ENCODE measurements at regions not wholly inside any gene's neighbourhood (a gene's known extent, or its start where the extent isn't known, plus 50 kb on each side); places are given as distances from the start of the nearest gene placed in this dataset.

DNA sequence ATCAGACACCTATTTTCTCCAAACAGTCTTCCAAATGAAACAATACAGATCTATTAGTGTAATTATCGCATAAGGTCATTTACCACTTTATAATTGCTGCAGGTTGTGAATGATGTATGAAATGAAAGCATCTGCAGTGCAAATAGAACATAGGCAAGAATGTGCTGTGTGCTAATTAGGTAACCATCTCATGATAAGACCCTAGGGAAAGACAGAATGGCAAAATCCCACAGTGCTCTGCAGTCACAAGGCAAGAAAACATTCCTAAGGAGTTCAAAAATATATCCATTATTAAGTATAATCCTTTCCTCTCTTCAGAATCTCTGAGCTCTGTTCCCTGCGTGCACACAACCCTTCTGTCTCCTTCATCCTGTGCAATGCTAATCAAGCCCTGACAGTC, 488.1 kb downstream of the NR4A2 start:
- no peak overlapping the region for H3K27ac Mint-ChIP-seq
- no peak overlapping the region for H3K4me3 Mint-ChIP-seq
- no peaks in the 10 kb centered on the region for H3K4me1 Mint-ChIP-seq
- H3K36me3 Mint-ChIP-seq (ENCODE audit: low read depth): no peaks in the 10 kb centered on the region
- TF ChIP-seq, protein P1, sequence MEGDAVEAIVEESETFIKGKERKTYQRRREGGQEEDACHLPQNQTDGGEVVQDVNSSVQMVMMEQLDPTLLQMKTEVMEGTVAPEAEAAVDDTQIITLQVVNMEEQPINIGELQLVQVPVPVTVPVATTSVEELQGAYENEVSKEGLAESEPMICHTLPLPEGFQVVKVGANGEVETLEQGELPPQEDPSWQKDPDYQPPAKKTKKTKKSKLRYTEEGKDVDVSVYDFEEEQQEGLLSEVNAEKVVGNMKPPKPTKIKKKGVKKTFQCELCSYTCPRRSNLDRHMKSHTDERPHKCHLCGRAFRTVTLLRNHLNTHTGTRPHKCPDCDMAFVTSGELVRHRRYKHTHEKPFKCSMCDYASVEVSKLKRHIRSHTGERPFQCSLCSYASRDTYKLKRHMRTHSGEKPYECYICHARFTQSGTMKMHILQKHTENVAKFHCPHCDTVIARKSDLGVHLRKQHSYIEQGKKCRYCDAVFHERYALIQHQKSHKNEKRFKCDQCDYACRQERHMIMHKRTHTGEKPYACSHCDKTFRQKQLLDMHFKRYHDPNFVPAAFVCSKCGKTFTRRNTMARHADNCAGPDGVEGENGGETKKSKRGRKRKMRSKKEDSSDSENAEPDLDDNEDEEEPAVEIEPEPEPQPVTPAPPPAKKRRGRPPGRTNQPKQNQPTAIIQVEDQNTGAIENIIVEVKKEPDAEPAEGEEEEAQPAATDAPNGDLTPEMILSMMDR (IDR thresholded peaks at IDR 0.05): no peak
- H3K27me3 Mint-ChIP-seq (ENCODE audit: low read depth, poor library complexity): no peaks in the 10 kb centered on the region
- H3K9me3 Mint-ChIP-seq: no peaks in the 10 kb centered on the region
- no peak for DNase-seq

DNA sequence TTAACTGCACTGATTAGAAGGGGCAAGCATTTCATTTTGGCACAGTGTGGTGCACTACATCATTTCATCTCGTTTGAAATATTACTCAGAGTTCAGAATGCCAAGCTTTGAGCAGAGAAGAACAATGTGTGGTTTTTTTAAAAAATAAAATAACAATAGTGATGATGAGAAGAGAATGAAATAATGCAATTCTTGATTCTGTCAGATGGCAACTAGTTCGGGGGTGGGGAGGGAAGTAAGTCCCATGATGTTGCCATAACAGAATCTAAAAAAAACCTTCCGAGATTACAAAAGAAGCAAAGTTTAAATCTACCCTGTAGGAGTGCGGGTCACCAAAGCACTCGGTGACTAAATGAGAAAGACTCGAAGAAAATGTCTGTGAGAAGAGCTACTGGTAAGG, 490.4 kb downstream of the NR4A2 start:
- Mint-ChIP-seq H3K9me3 (no peaks in the 10 kb centered on the region), H3K27me3 (ENCODE audit: low read depth, poor library complexity) (no peaks in the 10 kb centered on the region), H3K36me3 (ENCODE audit: low read depth) (no peaks in the 10 kb centered on the region), H3K27ac (no peak overlapping the region), H3K4me1 (no peaks in the 10 kb centered on the region), H3K4me3 (no peak overlapping the region)
- TF ChIP-seq, protein P1 (IDR thresholded peaks at IDR 0.05): no peak
- no peak for DNase-seq

DNA sequence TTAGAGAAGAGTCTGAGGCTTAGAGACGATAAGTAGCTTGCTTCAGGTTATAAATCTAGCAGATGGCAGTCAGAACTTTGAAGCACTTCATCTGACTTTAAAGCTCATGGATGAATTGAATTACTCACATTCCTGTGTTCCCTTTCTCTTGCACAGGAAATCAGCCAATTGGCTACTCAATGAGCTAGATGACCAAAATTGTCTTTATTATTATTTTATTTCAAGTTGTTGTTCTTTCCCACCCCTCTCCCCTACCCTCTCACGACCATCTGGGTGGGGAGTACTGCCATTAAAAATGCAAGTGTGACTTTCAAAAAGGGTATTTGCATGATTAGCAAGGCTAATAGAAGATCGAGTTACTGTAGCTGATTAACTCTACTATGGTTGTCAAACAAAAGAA, 491.1 kb downstream of the NR4A2 start:
- Mint-ChIP-seq H3K27me3 (ENCODE audit: low read depth, poor library complexity) (no peaks in the 10 kb centered on the region), H3K36me3 (ENCODE audit: low read depth) (no peaks in the 10 kb centered on the region)
- TF ChIP-seq, protein P1 (IDR thresholded peaks at IDR 0.05): no peak

GRCh38 chr2:155840661-155841060, 491.9 kb downstream of the NR4A2 start:
- no peak overlapping the region for H3K27ac Mint-ChIP-seq
- no peaks in the 10 kb centered on the region for H3K27me3 Mint-ChIP-seq (ENCODE audit: low read depth, poor library complexity)

More for the DNA sequence above, 491.1 kb downstream of the NR4A2 start:
- H3K4me3 Mint-ChIP-seq: no peak overlapping the region
- no peaks in the 10 kb centered on the region for H3K4me1 Mint-ChIP-seq
- no peaks in the 10 kb centered on the region for H3K9me3 Mint-ChIP-seq
- no peak for DNase-seq
- H3K27ac Mint-ChIP-seq: no peak overlapping the region

GRCh38 chr2:155839991-155840390, 492.5 kb downstream of the NR4A2 start:
- H3K27ac Mint-ChIP-seq: no peak overlapping the region
- TF ChIP-seq, protein P1 (IDR thresholded peaks at IDR 0.05): no peak
- H3K4me3 Mint-ChIP-seq: no peak overlapping the region
- no peak for DNase-seq
- H3K27me3 Mint-ChIP-seq (ENCODE audit: low read depth, poor library complexity): no peaks in the 10 kb centered on the region
- H3K4me1 Mint-ChIP-seq: no peaks in the 10 kb centered on the region
- H3K9me3 Mint-ChIP-seq: no peaks in the 10 kb centered on the region
- H3K36me3 Mint-ChIP-seq (ENCODE audit: low read depth): no peaks in the 10 kb centered on the region

More at GRCh38 chr2:155840661-155841060, 491.9 kb downstream of the NR4A2 start:
- Mint-ChIP-seq H3K4me1 (no peaks in the 10 kb centered on the region), H3K9me3 (no peaks in the 10 kb centered on the region), H3K36me3 (ENCODE audit: low read depth) (no peaks in the 10 kb centered on the region), H3K4me3 (no peak overlapping the region)
- no peak for DNase-seq
- TF ChIP-seq, protein P1 (IDR thresholded peaks at IDR 0.05): no peak

- Mint-ChIP-seq H3K4me1 (no peaks in the 10 kb centered on the region), H3K27ac (no peak overlapping the region), H3K36me3 (ENCODE audit: low read depth) (no peaks in the 10 kb centered on the region), H3K27me3 (ENCODE audit: low read depth, poor library complexity) (no peaks in the 10 kb centered on the region), H3K4me3 (no peak overlapping the region), H3K9me3 (no peaks in the 10 kb centered on the region)
- no peak for DNase-seq
- TF ChIP-seq, protein P1 (IDR thresholded peaks at IDR 0.05): no peak
Measured at GRCh38 chr2:155839436-155839835, 493.1 kb downstream of the NR4A2 start.
